ENCODE measurements at regions not wholly inside any gene's neighbourhood (a gene's known extent, or its start where the extent isn't known, plus 50 kb on each side); places are given as distances from the start of the nearest gene placed in this dataset.

DNA sequence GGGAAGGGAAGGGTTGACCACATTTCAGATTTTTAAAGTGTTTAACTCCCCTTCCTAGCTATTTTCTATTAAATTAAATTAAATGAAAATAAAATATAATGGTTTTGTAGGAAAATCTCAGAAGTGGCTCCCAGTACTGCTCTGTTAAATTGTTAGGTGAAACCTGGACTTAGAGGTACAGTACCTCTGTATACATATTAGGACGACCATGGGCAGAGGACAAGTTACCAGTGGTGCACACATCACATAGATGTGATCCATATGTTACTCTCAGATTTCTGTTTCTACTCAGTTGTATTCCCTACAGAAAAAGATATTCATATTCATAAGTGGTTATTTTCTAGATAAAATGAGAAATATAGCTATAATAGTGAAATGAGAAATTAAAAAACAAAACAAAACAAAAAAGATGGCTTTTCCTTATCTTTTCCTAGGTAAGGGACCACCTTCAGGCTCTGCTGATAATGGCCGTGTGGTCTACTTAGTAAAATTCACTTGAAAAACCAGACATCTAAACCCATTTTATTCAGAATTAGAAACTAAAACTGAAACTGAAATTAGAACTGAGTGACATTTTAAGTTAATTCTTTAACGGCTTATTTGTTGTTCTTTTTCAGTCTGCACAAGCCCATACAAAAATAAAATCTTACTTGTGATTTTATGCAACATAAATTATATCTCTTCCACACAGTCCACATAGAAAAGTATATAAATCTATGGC is 832.5 kb upstream of the CHAC2 start:
- no peaks in the 10 kb centered on the region for H3K36me3 ChIP-seq
- TF ChIP-seq POLR2A (IDR thresholded peaks at IDR 0.05), result no peak
- TF ChIP-seq, protein P1, sequence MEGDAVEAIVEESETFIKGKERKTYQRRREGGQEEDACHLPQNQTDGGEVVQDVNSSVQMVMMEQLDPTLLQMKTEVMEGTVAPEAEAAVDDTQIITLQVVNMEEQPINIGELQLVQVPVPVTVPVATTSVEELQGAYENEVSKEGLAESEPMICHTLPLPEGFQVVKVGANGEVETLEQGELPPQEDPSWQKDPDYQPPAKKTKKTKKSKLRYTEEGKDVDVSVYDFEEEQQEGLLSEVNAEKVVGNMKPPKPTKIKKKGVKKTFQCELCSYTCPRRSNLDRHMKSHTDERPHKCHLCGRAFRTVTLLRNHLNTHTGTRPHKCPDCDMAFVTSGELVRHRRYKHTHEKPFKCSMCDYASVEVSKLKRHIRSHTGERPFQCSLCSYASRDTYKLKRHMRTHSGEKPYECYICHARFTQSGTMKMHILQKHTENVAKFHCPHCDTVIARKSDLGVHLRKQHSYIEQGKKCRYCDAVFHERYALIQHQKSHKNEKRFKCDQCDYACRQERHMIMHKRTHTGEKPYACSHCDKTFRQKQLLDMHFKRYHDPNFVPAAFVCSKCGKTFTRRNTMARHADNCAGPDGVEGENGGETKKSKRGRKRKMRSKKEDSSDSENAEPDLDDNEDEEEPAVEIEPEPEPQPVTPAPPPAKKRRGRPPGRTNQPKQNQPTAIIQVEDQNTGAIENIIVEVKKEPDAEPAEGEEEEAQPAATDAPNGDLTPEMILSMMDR (IDR thresholded peaks at IDR 0.05), result no peak
- TF ChIP-seq POLR2AphosphoS5 (IDR thresholded peaks at IDR 0.05), result no peak
- no peak for TF ChIP-seq EP300 (IDR thresholded peaks at IDR 0.05)

DNA sequence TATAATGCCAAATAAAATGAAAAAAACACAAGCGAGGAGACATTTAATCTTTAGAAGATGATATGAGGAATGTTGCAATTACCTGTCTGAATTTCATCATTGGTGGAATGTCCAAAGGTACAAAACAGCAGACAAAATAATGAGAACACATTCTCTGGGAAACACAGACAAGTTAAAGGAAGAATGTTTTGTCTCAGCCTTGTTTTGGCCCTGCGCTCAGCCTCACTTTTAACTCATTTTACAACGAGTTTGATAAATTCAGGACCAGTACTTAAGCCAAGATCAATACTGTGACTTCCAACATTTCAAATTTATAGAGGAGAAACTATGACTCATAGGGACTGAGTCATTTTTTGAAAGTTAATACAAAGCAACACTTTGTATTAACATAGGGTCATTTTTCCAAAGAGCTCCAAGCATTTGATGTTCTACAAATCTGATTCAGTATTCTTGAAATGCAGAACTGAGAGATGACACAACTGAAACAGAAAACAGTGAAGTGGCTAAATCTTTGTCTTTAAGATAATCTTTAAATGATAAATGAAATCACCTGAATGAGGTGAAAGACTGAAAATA is 833.2 kb upstream of the CHAC2 start:
- no peak for TF ChIP-seq POLR2AphosphoS5 (IDR thresholded peaks at IDR 0.05)
- Histone ChIP-seq H3K36me3 (no peaks in the 10 kb centered on the region), H3K27ac (no peak overlapping the region), H3K9me3 (no peaks in the 10 kb centered on the region), H3K4me1 (no peaks in the 10 kb centered on the region), H3K4me3 (no peak overlapping the region), H3K27me3 (no peaks in the 10 kb centered on the region)
- no peak for DNase-seq
- WGBS, 2 donors, result 40 to 68% methylated on average over 3 of the region's 3 CpGs
- intact Hi-C loops (cut with DNase I), result no loop called here

More for the DNA sequence above, 832.5 kb upstream of the CHAC2 start:
- H3K4me1 ChIP-seq, result no peaks in the 10 kb centered on the region
- 47% methylated on average over 3 of the region's 3 CpGs for WGBS, 2 donors
- intact Hi-C loops (cut with DNase I), result no loop called here
- no peak overlapping the region for H3K27ac ChIP-seq
- no peak for DNase-seq
- no peaks in the 10 kb centered on the region for H3K9me3 ChIP-seq
- H3K27me3 ChIP-seq, result no peaks in the 10 kb centered on the region
- H3K4me3 ChIP-seq, result no peak overlapping the region

DNA sequence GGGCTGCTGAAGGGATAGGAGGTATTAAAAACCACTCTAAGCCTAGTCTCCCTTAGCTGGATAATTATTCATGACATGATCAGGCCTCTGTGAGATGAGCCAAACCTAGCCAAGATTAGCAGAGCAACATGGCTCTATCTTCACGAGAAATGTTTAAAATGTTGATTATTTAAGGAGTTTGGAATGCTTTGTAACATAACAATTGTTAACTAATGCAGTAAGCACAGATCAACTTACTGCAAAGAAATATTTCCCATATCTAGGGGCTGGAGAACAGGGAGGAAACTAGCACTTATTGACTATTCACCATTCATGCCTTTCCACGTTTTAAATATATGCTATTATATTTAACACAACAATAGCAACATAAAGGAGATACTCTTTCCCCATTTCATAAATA is 833.7 kb upstream of the CHAC2 start:
- no peaks in the 10 kb centered on the region for H3K36me3 ChIP-seq
- no peak for TF ChIP-seq POLR2A (IDR thresholded peaks at IDR 0.05)
- TF ChIP-seq EP300 (IDR thresholded peaks at IDR 0.05), result no peak
- no peak for TF ChIP-seq POLR2AphosphoS5 (IDR thresholded peaks at IDR 0.05)
- TF ChIP-seq, protein P1 (IDR thresholded peaks at IDR 0.05), result no peak
- H3K9me3 ChIP-seq, result no peaks in the 10 kb centered on the region
- H3K4me1 ChIP-seq, result no peaks in the 10 kb centered on the region
- intact Hi-C loops (cut with DNase I), result no loop called here
- DNase-seq, result no peak
- 57 to 71% methylated on average over 2 of the region's 2 CpGs for WGBS, 2 donors
- no peaks in the 10 kb centered on the region for H3K27me3 ChIP-seq
- no peak overlapping the region for H3K4me3 ChIP-seq
- no peak overlapping the region for H3K27ac ChIP-seq

DNA sequence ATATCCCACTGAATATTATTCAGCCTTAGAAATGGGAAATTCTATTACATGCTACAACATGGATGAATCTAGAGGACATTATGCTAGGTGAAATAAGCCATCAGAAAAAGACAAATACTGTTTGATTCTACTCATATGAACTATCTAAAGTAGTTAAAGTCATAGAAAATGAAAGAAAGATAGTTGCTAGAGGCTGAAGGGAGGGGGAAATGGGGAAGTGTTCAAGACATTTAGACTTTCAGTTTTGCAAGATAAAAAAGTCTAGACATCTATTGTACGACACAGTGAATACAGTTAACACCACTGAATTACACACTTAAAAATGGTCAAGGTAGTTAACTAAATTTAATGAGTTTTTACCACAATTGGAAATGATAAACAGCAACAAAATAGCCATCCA is 835.9 kb upstream of the CHAC2 start:
- TF ChIP-seq POLR2AphosphoS5 (IDR thresholded peaks at IDR 0.05) (no peak), EP300 (IDR thresholded peaks at IDR 0.05) (no peak), POLR2A (IDR thresholded peaks at IDR 0.05) (no peak)
- TF ChIP-seq, protein P1 (IDR thresholded peaks at IDR 0.05), result no peak

DNA sequence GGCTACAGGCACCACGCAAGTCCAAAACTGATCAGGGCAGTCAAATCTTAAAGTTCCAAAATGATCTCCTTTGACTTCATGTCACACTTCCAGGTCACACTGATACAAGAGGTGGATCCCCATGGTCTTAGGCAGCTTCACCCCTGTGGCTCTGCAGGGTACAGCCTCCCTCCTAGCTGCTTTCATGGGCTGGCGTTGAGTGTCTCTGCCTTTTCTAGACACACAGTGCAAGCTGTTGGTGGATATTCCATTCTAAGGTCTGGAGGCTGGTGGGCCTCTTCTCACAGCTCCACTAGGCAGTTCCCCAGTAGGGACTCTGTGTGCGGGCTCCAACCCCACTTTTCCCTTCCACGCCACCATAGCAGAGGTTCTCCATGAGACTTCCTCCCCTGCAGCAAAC is 838.2 kb upstream of the CHAC2 start:
- Histone ChIP-seq H3K9me3 (no peaks in the 10 kb centered on the region), H3K36me3 (no peaks in the 10 kb centered on the region), H3K27ac (no peak overlapping the region), H3K4me1 (no peaks in the 10 kb centered on the region), H3K27me3 (no peaks in the 10 kb centered on the region), H3K4me3 (no peak overlapping the region)
- TF ChIP-seq POLR2AphosphoS5 (IDR thresholded peaks at IDR 0.05), result no peak
- TF ChIP-seq, protein P1 (IDR thresholded peaks at IDR 0.05), result no peak
- TF ChIP-seq POLR2A (IDR thresholded peaks at IDR 0.05), result no peak
- WGBS, 2 donors, result 95% methylated on average over 4 of the region's 4 CpGs
- intact Hi-C loops (cut with DNase I), result no loop called here
- no peak for DNase-seq

More for the DNA sequence above, 835.9 kb upstream of the CHAC2 start:
- intact Hi-C loops (cut with DNase I), result no loop called here
- H3K27ac ChIP-seq, result no peak overlapping the region
- 53 to 56% methylated on average over 1 of the region's 1 CpG for WGBS, 2 donors
- H3K27me3 ChIP-seq, result no peaks in the 10 kb centered on the region
- H3K36me3 ChIP-seq, result no peaks in the 10 kb centered on the region
- no peak for DNase-seq
- no peaks in the 10 kb centered on the region for H3K9me3 ChIP-seq
- no peaks in the 10 kb centered on the region for H3K4me1 ChIP-seq
- H3K4me3 ChIP-seq, result no peak overlapping the region

Data from sigmoid colon (tissue), 6 donors.